Adrenal gland (tissue), 9 donors: ENCODE measurements at regions not wholly inside any gene's neighbourhood (a gene's known extent, or its start where the extent isn't known, plus 50 kb on each side); places are given as distances from the start of the nearest gene placed in this dataset.
"Not testable (repeated sequence)": the region's sequence is repeated elsewhere in the genome, so short reads cannot be mapped to it uniquely, and the experiment has no call there.

Experiments
- DNase-seq, 7 donors: peaks; one replicate each; pipeline ENCODE4 v3.0.0-alpha.2; 2019 to 2020
- H3K27ac ChIP-seq, 5 donors: fragments of 200-600 bp; sonication (generic) in 4 of 5; 1 replicate in 3 of 5; 2 replicates in 2 of 5; pipeline versions ENCODE4 v1.5.1 to v1.8.0; 2016 to 2020; ENCODE audit warnings: mild to moderate bottlenecking in 1 of 5
- H3K27me3 ChIP-seq: fragments of 200-600 bp; 2 replicates; pipeline ENCODE4 v1.8.0; 2021
- H3K36me3 ChIP-seq, 2 donors: fragments of 200-600 bp; replicated peaks in 1 of 2; 1 replicate in 1 of 2; 2 replicates in 1 of 2; pipeline versions ENCODE4 v1.5.1 to v1.8.0; 2018 to 2022
- H3K4me1 ChIP-seq, 2 donors: fragments of 200-600 bp; replicated peaks in 1 of 2; 1 replicate in 1 of 2; 2 replicates in 1 of 2; pipeline versions ENCODE4 v1.5.1 to v1.8.0; 2018 to 2021
- H3K4me3 ChIP-seq, 4 donors: fragments of 200-600 bp; sonication (generic) in 3 of 4; one replicate each; pipeline ENCODE4 v1.5.1; 2016 to 2018
- H3K9me3 ChIP-seq, 3 donors: fragments of 200-600 bp; sonication (generic) in 1 of 3; replicated peaks in 1 of 3; 1 replicate in 2 of 3; 2 replicates in 1 of 3; pipeline versions ENCODE4 v1.5.1 to v1.8.0; 2016 to 2021
- POLR2A ChIP-seq, 2 donors: fragments of 450-650 bp; IDR thresholded peaks; one replicate each; pipeline ENCODE4 v1.6.1; 2017; ENCODE audit warnings: antibody characterized with exemption in 2 of 2, mild to moderate bottlenecking in 2 of 2, moderate library complexity in 1 of 2
- WGBS, 4 donors: extraction: QIAGEN DNeasy Blood & Tissue Kit in 2 of 4; methylation state at CpG; one replicate each; pipeline versions ENCODE4 v1.1.5 to v1.1.7; 2013 to 2017; 5-methylcytosine and 5-hydroxymethylcytosine counted together
- intact Hi-C, 2 donors: fragments of 100-400 bp; cut with DNase I; formaldehyde crosslinking; loops; one replicate each; pipeline versions ENCODE4 v1.14.1 to v1.15.0; 2022 to 2023
- TF ChIP-seq, protein P1 (sequence below), 6 experiments: fragments of 450-650 bp in 4 of 6; fragments of 200-600 bp in 2 of 6; sonication (generic) in 1 of 6; IDR thresholded peaks; 1 replicate in 5 of 6; 2 replicates in 1 of 6; pipeline versions ENCODE4 v1.5.1 to v1.8.0; 2016 to 2021; ENCODE audit warnings: antibody characterized with exemption in 6 of 6, mild to moderate bottlenecking in 2 of 6, moderate library complexity in 1 of 6
- donor health status: healthy with polysubstance abuse.
- donor health status: Bipolar disorder and iron deficiency.
- donor health status: DM: yes; HTN: yes; CAD: no.
- donor health status: DM: no; HTN: no; CAD: no.
- donor health status: DM: no; HTN: no; CAD: no.

DNA sequence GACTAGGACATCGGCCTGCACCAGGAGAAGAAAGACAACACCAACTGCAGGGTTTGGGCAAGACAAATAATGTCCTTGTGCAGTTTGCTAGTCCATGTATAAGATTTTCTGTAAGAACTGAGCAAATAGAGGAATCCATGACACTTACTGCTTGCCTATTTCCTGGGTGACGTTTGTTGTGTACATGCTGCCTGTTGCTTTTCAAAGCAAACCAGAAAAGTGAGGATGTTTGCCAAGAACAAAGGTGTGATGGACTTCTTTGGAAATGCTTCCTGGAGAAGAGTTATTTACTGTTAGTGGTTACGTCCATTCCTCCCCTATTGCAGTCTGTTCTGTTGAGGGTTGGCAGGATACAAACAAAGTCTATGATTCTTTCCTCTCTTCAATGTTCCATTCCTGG is 126.5 kb downstream of the CASP12 start:
- intact Hi-C loops: no loop called here
- H3K27ac ChIP-seq: no peak overlapping the region
- no peak overlapping the region for H3K4me3 ChIP-seq
- 80 to 87% (median 85%) methylated on average over 3 of the region's 3 CpGs for WGBS, 4 donors
- no peaks in the 10 kb centered on the region for H3K4me1 ChIP-seq
- no peaks in the 10 kb centered on the region for H3K9me3 ChIP-seq
- TF ChIP-seq, protein P1, sequence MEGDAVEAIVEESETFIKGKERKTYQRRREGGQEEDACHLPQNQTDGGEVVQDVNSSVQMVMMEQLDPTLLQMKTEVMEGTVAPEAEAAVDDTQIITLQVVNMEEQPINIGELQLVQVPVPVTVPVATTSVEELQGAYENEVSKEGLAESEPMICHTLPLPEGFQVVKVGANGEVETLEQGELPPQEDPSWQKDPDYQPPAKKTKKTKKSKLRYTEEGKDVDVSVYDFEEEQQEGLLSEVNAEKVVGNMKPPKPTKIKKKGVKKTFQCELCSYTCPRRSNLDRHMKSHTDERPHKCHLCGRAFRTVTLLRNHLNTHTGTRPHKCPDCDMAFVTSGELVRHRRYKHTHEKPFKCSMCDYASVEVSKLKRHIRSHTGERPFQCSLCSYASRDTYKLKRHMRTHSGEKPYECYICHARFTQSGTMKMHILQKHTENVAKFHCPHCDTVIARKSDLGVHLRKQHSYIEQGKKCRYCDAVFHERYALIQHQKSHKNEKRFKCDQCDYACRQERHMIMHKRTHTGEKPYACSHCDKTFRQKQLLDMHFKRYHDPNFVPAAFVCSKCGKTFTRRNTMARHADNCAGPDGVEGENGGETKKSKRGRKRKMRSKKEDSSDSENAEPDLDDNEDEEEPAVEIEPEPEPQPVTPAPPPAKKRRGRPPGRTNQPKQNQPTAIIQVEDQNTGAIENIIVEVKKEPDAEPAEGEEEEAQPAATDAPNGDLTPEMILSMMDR (IDR thresholded peaks at IDR 0.05): no peak
- TF ChIP-seq POLR2A (IDR thresholded peaks at IDR 0.05): no peak
- H3K36me3 ChIP-seq: no peaks in the 10 kb centered on the region
- no peak for DNase-seq
- H3K27me3 ChIP-seq: no peaks in the 10 kb centered on the region

DNA sequence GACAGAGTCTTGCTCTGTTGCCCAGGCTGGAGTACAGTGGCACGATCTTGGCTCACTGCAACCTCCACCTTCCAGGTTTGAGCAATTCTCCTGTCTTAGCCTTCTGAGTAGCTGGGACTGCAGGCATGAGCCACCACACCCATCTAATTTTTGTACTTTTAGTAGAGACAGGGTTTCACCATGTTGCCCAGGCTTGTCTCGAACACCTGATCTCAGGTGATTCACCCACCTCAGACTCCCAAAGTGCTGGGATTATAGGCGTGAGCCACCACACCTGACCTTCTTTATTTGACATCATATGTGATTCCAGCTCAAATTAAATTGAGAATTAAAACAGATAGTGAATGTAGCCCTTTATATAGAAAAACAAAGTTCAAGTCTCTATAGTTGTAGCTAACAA is 127.2 kb downstream of the CASP12 start:
- not testable (repeated sequence) for H3K27ac ChIP-seq, H3K4me1 ChIP-seq
- 71 to 86% (median 80%) methylated on average over 3 of the region's 3 CpGs for WGBS, 4 donors

GRCh38 chr11:104765401-104766095 is 132.7 kb downstream of the CASP12 start:
- TF ChIP-seq, protein P1 (IDR thresholded peaks at IDR 0.05): no peak
- no peak for TF ChIP-seq POLR2A (IDR thresholded peaks at IDR 0.05)
- intact Hi-C loops: no loop called here

More for the DNA sequence above, 127.2 kb downstream of the CASP12 start:
- DNase-seq, H3K9me3 ChIP-seq, H3K36me3 ChIP-seq, intact Hi-C loops, H3K27me3 ChIP-seq, H3K4me3 ChIP-seq: not testable (repeated sequence)

GRCh38 chr11:104764710-104765045 is 133.6 kb downstream of the CASP12 start:
- no peak for TF ChIP-seq POLR2A (IDR thresholded peaks at IDR 0.05)
- TF ChIP-seq, protein P1 (IDR thresholded peaks at IDR 0.05): no peak
- Histone ChIP-seq H3K4me3 (no peak overlapping the region), H3K27ac (no peak overlapping the region), H3K27me3 (no peaks in the 10 kb centered on the region), H3K4me1 (no peaks in the 10 kb centered on the region), H3K36me3 (no peaks in the 10 kb centered on the region), H3K9me3 (no peaks in the 10 kb centered on the region)
- 50 to 65% (median 56%) methylated on average over 1 of the region's 1 CpG for WGBS, 4 donors
- intact Hi-C loops: no loop called here
- DNase-seq: no peak

More at GRCh38 chr11:104765401-104766095, 132.7 kb downstream of the CASP12 start:
- Histone ChIP-seq H3K4me1 (no peaks in the 10 kb centered on the region), H3K36me3 (no peaks in the 10 kb centered on the region), H3K27me3 (no peaks in the 10 kb centered on the region), H3K4me3 (no peak overlapping the region), H3K27ac (no peak overlapping the region), H3K9me3 (no peaks in the 10 kb centered on the region)
- 77 to 81% (median 79%) methylated on average over 8 of the region's 8 CpGs for WGBS, 4 donors
- DNase-seq: no peak
